ENCODE measurements at regions not wholly inside any gene's neighbourhood (a gene's known extent, or its start where the extent isn't known, plus 50 kb on each side); places are given as distances from the start of the nearest gene placed in this dataset. TPM values are rescaled to one million over a fixed set of nuclear protein-coding genes. Genes with fewer than 3 reads are reported as not detected.

GRCh38 chr6:166221040-166221439 lies 53.4 kb upstream of the TBXT start:
- Histone ChIP-seq H3K79me2 (ENCODE audit: insufficient read depth, low read length) (no peaks in the 10 kb centered on the region), H3K4me2 (ENCODE audit: insufficient read depth, low read length) (no peak overlapping the region), H3K9me3 (ENCODE audit: low read depth, low read length) (no peaks in the 10 kb centered on the region), H3K27ac (ENCODE audit: low read depth, low read length) (no peak overlapping the region), H2AFZ (ENCODE audit: low read length) (no peak overlapping the region), H3K36me3 (ENCODE audit: insufficient read depth, low read length) (no peaks in the 10 kb centered on the region), H3K4me1 (ENCODE audit: insufficient read depth, low read length) (no peaks in the 10 kb centered on the region), H3K4me3 (ENCODE audit: insufficient read depth, low read length) (no peak overlapping the region), H3K27me3 (ENCODE audit: insufficient read depth, low read length) (no peaks in the 10 kb centered on the region), H4K20me1 (ENCODE audit: insufficient read depth, low read length) (no peaks in the 10 kb centered on the region)
- DNase-seq (ENCODE audit: insufficient read length, low spot score, missing footprints), result no peak
- TF ChIP-seq CTCF (IDR thresholded peaks at IDR 0.05; ENCODE audit: extremely low read depth, low read depth, low read length), result no peak

Small RNAs in the stretch of these regions (small RNA-seq; reads per million reads assigned to genes)
- gene AL121956.5 (not detected), gene GNG5P1 (not detected)
